NCI-H1694 (cell line): ENCODE measurements at regions not wholly inside any gene's neighbourhood (a gene's known extent, or its start where the extent isn't known, plus 50 kb on each side); places are given as distances from the start of the nearest gene placed in this dataset.

Experiments
- DNase-seq: peaks from one replicate; lab custom pipeline; 2025; lab: John Stamatoyannopoulos, UW

DNA sequence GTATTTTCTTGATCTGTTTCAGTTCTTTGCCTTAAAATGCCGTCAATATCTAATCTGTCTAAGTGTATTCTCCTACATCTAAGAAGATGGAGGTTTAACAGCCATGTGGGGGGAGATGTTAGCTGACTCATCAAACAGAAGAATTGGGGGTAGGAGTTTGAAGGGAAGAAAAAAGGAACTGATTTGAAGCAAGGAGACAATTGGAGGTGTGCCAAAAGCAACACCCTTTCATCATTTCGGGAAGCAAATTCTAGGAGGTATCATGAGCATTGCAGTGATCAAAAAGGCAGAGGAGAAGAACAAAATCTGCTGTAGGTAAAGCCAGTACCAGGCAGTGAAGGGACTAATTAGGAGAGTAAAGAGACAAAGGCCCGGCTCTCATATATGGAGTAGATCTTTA is 337.3 kb upstream of the TBC1D5 start:
- no peak for DNase-seq

GRCh38 chr3:18079062-18079461 is 336.6 kb upstream of the TBC1D5 start:
- DNase-seq, result no peak

GRCh38 chr3:18077128-18077840 is 334.9 kb upstream of the TBC1D5 start:
- no peak for DNase-seq

DNA sequence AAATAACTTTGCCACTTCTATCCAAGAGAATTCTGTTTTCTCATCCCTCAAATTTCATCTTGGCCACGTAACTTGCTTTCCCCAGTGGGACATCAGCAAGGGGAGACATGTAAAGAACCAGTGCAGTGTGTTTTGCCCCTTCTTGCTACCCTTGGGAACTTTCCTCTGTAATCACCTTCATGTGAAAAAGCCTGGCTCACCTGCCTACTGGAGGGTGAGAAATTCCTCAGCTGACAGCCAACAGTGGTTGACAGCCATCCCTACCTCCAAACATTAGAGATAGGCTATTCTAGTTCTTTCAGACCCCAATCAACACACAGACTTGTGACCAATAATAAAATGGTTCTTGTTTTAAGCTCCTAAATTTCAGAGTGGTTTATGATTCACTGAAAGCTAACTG is 333.9 kb upstream of the TBC1D5 start:
- DNase-seq, result no peak

- DNase-seq, result no peak
These were observed 333.4 kb upstream of the TBC1D5 start for GRCh38 chr3:18075799-18076198.

- DNase-seq, result no peak
These were observed 329.4 kb upstream of the TBC1D5 start for GRCh38 chr3:18071833-18072232.

GRCh38 chr3:18070944-18071343 is 328.5 kb upstream of the TBC1D5 start:
- no peak for DNase-seq

DNA sequence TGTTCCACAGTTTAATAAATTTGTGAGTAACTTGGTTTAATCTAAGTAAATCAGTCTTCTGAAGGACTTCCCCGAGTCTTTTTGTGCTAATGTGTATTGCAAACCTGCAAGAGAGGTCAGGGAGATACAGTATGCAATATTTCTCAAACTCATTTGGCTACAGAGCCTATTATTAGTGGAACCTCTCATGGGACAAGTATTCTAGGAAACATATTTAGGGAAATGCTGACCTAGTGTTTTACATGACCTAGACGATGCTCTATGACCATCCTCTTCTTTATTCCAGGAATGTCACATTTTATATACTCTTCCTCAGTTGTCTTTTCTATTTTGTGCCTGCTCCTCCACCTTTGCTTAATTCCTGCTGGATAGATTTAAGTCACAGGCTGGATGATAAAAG is 327.8 kb upstream of the TBC1D5 start:
- DNase-seq, result no peak

GRCh38 chr3:18069568-18069967 is 327.1 kb upstream of the TBC1D5 start:
- no peak for DNase-seq

GRCh38 chr3:18066899-18067582 is 324.6 kb upstream of the TBC1D5 start:
- DNase-seq, result no peak

GRCh38 chr3:18064586-18064985 is 322.2 kb upstream of the TBC1D5 start:
- DNase-seq, result no peak

GRCh38 chr3:18062657-18063025 is 320.2 kb upstream of the TBC1D5 start:
- DNase-seq, result no peak

DNA sequence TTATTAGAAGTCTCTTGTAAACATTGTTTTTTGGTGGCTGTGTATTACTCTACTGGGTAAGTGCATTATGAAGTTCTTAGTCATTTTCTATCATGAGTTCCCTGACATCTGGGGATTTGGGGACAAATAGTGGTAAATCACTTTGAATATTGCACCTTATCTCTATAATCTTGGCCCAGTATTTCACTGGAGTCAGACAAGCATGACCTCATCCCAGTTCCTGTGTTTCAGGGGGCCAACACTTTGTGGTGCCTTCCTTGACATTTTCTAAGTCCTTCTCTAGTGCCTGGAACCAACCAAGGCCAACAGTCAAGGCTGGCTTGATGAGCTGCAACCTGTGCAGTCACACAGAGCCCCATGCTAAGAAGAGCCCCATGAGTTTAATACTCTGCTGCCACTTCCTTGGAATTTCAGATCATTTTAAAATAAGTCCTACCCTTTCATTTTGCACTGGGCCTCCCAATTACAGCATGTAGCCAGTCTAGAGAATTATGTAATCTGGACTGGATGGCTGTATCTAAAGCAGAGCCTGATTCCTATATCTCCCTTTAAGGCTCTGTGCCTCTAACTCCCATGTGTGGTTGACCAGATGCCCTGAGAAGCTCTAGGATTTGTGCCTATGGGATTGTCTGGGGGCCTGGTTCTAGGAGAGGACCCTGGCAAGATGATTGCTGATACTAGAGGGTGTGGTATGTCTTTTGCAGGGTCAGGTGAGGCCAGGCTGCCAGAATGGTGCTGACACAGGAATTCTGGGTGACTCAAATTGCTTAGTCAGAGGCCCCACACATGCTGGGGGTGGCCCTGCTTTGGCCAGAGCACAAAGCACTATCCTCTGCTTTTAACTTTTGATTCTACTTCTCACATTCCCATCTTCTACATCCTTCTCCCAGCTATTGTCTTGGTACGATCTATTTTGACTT is 319.6 kb upstream of the TBC1D5 start:
- DNase-seq, result no peak

DNA sequence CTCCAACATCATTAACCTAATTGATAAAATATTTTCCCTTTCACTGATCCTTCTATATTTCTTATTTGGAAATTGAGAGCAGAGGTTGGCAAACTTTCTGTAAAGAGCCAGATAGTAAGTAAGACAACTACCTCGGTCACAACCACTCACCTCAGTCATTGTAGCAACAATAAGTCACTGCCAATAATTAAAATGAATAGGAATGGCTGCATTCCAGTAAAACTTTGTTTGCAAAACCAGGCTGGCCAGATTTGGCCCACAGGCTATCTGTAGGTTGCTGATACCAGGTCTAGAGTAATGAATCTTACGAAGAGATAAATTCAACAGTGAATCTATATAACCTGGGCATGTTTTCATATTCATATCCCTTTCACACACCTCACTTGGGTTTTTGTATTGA is 316.2 kb upstream of the TBC1D5 start:
- no peak for DNase-seq

DNA sequence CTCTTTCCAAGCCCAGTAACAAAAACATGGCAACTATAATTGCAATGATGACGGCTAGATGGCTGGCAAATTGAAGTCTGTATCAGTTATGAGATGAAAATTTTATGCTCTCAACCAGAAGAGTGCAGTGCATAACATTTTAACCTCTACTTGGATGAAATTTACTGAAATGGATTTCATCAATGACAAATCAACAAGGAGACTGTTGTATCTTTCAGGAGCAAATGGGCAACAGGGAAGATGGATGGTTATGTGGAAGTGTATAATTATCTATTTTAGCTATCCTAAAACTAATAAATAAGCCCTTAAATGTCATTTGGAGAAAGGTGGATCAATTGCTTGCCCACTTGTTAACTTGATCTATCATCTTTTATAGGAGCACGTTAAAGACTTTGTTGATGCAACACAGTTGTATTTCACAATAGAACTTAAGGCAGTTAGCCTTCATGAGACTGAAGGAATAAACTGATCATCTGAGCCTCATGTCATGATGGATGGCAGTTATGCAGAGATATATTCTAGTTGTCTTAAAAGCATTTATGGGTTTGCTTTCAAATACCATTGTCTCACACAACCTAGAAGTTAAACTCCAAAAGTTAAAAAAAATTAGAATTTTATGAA is 315.1 kb upstream of the TBC1D5 start:
- no peak for DNase-seq

DNA sequence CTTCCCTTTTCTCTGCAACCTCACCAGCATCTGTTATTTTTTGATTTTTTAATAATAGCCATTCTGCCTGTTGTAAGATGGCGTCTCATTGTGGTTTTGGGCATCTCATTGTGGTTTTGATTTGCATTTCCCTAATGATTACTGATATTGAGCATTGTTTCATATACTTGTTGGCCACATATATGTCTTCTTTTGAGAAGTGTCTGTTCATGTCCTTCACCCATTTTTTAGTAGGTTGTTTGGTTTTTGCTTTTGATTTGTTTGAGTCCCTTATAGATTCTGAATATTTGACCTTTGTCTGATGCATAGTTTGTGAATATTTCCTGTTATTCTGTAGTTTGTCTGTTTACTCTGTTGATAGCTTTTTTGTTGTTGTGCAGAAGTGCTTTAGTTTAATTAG is 312.2 kb upstream of the TBC1D5 start:
- no peak for DNase-seq

GRCh38 chr3:18051306-18051705 is 308.9 kb upstream of the TBC1D5 start:
- DNase-seq, result no peak

- DNase-seq, result no peak
These were observed 306.7 kb upstream of the TBC1D5 start for GRCh38 chr3:18049096-18049495.

- DNase-seq, result no peak
These were observed 304.6 kb upstream of the TBC1D5 start for GRCh38 chr3:18047052-18047451.

DNA sequence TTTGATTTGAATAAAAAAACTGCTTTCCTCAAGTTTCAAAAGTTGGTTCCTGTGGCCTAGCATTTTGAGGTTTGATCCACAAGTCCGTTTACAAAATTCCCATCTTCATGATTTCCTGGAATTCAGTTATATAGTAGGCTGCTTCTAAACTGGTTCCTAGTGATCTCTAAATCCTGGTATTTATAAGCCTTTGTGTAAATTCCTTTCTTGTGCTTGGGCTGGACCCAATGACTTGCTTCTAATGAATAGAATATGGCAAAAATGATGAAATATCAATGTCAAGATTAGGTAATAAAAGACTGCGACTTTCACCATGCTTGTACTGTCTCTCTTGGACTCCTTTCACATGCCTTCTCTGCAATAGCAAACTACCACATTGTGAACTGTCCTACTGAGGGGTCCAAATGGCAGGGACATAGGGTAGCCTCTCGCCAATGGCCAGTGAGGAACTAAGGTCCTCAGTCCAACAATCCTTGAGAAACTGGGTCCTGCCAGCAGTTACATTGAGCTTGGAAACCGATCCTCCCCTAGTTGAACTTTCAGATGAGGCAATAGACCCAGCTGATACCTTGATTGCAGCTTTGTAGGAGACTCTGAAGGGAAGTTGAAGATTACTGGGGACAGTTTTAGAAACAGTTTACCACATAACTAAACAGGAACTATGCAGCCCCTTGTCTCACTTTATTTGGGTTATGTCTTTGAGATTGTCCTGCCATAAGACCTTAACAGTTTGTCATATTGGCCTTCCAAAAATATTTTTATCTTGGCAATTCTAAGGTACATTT is 303.9 kb upstream of the TBC1D5 start:
- no peak for DNase-seq
